ENCODE measurements at regions not wholly inside any gene's neighbourhood (a gene's known extent, or its start where the extent isn't known, plus 50 kb on each side); places are given as distances from the start of the nearest gene placed in this dataset.

DNA sequence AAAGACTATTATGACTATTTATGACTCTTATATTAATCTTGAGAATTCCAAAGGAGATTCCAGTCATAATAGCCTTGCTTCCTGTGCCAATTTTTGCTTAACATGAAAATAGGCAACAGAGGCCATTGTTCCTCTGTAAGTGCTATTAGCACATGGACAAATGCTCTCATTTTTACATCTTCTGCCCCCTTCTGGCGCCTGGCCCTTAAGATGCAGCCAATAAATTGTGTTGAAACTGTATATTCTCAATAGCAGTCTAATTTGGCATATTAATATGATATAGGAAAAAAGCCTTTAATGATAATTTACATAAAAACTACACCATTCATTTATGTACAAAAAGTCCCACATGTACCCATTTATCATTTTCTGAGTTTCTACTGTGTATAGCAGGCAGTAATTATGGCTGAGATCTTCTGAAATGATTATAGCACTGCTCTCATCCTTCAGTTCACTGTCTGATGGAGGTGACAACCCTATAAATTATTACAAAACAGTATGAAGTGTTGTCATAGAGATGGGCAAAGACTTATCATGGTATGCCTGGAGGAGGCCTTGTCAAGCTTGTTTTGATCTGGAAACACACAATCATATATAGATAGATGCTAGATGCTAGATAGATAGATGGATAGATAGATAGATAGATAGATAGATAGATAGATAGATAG, 613.3 kb downstream of the TSN start:
- Histone ChIP-seq H3K27ac (ENCODE audit: low read length) (no peak overlapping the region), H3K27me3 (ENCODE audit: control insufficient read depth, insufficient read depth, low read length) (no peaks in the 10 kb centered on the region), H3K9me3 (replicated peaks; ENCODE audit: control insufficient read depth, low read depth, low read length) (no peaks in the 10 kb centered on the region), H3K4me3 (ENCODE audit: low read length) (no peak overlapping the region), H3K4me1 (ENCODE audit: control insufficient read depth, insufficient read depth, low read length) (no peaks in the 10 kb centered on the region), H3K36me3 (ENCODE audit: control insufficient read depth, insufficient read depth, low read length) (no peaks in the 10 kb centered on the region)
- DNase-seq, result peak; percentile 8
- no CpG with 5 or more reads among the region's 1 CpG for whole genome bisulfite sequencing (ENCODE audit: insufficient coverage)

DNA sequence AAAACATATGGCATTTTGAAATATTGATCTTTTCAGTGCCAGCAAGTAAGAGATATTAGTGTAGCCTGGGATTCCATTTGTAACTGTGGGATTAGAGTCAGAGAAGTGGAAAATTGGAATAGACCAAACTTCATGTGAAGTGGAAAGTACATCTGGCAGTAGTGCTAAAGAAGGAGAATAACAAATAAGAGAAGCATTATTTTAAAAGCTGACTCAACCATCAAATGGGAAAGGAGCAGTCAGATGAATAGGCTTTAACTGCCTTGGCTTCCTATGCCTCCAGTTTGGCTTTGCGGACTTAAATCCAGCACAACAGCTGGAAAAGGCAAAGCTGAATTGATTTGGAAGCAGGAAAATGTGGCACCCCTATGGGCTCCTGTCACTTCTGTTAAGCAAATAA, 623.1 kb downstream of the TSN start:
- peak; percentile 93 for DNase-seq
- WGBS (ENCODE audit: insufficient coverage), result 20% methylated on average over 1 of the region's 1 CpG
- Histone ChIP-seq H3K4me3 (ENCODE audit: low read length) (no peak overlapping the region), H3K9me3 (replicated peaks; ENCODE audit: control insufficient read depth, low read depth, low read length) (no peaks in the 10 kb centered on the region), H3K27ac (ENCODE audit: low read length) (peak overlapping the region; percentile 6), H3K4me1 (ENCODE audit: control insufficient read depth, insufficient read depth, low read length) (no peaks in the 10 kb centered on the region), H3K36me3 (ENCODE audit: control insufficient read depth, insufficient read depth, low read length) (no peaks in the 10 kb centered on the region), H3K27me3 (ENCODE audit: control insufficient read depth, insufficient read depth, low read length) (no peaks in the 10 kb centered on the region)

DNA sequence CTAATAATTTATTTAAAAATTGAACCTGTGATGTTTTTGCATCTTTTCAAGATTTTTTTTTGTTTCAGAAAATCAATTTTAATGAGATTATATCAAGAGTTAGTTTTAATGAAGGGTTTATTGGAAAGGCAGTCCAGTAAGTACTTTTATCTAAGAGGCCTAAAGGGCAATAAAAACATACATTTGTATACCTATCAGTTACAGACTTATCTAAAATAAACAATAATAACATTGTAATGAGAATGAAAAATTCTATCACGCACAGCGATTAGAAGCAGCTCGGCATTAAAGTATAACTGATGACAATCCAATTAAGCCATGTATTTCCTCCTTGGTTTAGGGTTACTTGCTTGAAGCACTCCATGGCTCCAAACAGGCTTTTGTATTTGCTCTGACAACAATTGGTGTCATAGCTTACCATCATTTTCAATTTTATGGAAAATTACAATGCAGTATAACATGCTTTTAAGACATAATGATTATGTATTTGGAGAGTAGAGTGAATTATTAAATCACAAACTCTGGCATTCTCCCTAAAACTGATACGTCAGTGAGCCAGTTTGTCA, 629.4 kb downstream of the TSN start:
- Histone ChIP-seq H3K4me3 (ENCODE audit: low read length) (no peak overlapping the region), H3K9me3 (replicated peaks; ENCODE audit: control insufficient read depth, low read depth, low read length) (peaks cover 9% of the 10 kb centered on the region), H3K36me3 (ENCODE audit: control insufficient read depth, insufficient read depth, low read length) (no peaks in the 10 kb centered on the region), H3K27me3 (ENCODE audit: control insufficient read depth, insufficient read depth, low read length) (no peaks in the 10 kb centered on the region), H3K27ac (ENCODE audit: low read length) (no peak overlapping the region), H3K4me1 (ENCODE audit: control insufficient read depth, insufficient read depth, low read length) (no peaks in the 10 kb centered on the region)
- DNase-seq, result no peak
- whole genome bisulfite sequencing (ENCODE audit: insufficient coverage), result no CpG with 5 or more reads among the region's 4 CpGs

DNA sequence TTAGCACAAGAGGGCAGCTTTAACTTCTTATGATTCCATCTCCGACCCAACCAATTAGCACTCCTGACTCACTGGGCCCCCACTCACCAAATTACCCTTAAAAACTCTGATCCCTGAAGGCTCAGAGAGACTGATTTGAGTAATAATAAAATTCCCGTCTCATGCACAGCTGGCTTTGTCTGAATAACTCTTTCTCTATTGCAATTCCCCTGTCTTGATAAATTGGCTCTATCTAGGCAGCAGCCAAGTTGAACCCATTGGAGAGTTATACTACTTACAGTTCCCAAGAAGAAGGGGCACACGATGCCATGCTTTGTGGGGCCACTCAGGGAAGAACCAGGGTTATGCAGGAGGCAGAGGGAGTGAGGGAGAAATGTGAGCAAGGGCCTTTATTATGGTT, 632.8 kb downstream of the TSN start:
- peaks cover 9% of the 10 kb centered on the region for H3K9me3 ChIP-seq (replicated peaks; ENCODE audit: control insufficient read depth, low read depth, low read length)
- no peaks in the 10 kb centered on the region for H3K4me1 ChIP-seq (ENCODE audit: control insufficient read depth, insufficient read depth, low read length)
- no peak for DNase-seq
- no peak overlapping the region for H3K4me3 ChIP-seq (ENCODE audit: low read length)
- WGBS (ENCODE audit: insufficient coverage), result no CpG with 5 or more reads among the region's 3 CpGs
- no peaks in the 10 kb centered on the region for H3K27me3 ChIP-seq (ENCODE audit: control insufficient read depth, insufficient read depth, low read length)
- no peaks in the 10 kb centered on the region for H3K36me3 ChIP-seq (ENCODE audit: control insufficient read depth, insufficient read depth, low read length)
- no peak overlapping the region for H3K27ac ChIP-seq (ENCODE audit: low read length)

DNA sequence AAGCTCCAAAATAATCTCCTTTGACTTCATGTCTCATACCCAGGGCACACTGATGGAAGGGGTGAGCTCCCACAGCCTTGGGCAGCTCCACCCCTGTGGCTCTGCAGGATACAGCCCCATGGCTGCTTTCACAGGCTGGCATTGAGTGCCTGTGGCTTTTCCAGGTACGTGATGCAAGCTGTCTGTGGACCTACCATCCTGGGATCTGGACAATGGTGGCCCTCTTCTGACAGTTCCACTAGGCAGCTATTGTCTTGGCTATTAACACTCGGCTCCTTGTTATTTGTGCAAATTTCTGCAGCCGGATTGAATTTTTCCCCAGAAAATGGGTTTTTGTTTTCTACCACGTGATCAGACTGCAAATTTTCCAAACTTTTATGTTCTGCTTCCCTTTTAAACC, 634.2 kb downstream of the TSN start:
- no peak overlapping the region for H3K4me3 ChIP-seq (ENCODE audit: low read length)
- no peaks in the 10 kb centered on the region for H3K27me3 ChIP-seq (ENCODE audit: control insufficient read depth, insufficient read depth, low read length)
- no peak for DNase-seq
- 83% methylated on average over 3 of the region's 4 CpGs for WGBS (ENCODE audit: insufficient coverage)
- H3K36me3 ChIP-seq (ENCODE audit: control insufficient read depth, insufficient read depth, low read length), result no peaks in the 10 kb centered on the region
- H3K4me1 ChIP-seq (ENCODE audit: control insufficient read depth, insufficient read depth, low read length), result no peaks in the 10 kb centered on the region
- peaks cover 9% of the 10 kb centered on the region for H3K9me3 ChIP-seq (replicated peaks; ENCODE audit: control insufficient read depth, low read depth, low read length)
- H3K27ac ChIP-seq (ENCODE audit: low read length), result no peak overlapping the region

DNA sequence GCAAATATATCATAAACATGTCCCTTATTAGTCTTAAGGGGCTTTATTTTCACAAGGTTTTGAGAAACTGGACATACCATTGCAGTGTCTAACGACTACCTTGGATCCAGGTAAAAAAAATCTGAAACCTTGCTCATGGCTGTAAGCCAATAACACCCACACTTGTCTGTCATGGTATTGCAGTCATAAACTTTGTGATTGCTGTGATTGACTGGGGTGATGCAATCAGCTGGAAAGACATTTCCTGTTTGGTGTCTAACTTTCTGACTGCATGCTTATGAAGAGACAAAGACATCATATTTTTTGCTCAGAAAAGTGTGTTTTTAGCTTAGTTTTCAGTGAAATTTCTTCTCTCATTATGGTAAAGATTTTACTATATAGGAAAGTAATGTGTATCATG, 635.0 kb downstream of the TSN start:
- peaks cover 9% of the 10 kb centered on the region for H3K9me3 ChIP-seq (replicated peaks; ENCODE audit: control insufficient read depth, low read depth, low read length)
- no peak overlapping the region for H3K4me3 ChIP-seq (ENCODE audit: low read length)
- H3K27me3 ChIP-seq (ENCODE audit: control insufficient read depth, insufficient read depth, low read length), result no peaks in the 10 kb centered on the region
- DNase-seq, result no peak
- WGBS (ENCODE audit: insufficient coverage), result no CpG with 5 or more reads among the region's 1 CpG
- no peak overlapping the region for H3K27ac ChIP-seq (ENCODE audit: low read length)
- no peaks in the 10 kb centered on the region for H3K4me1 ChIP-seq (ENCODE audit: control insufficient read depth, insufficient read depth, low read length)
- H3K36me3 ChIP-seq (ENCODE audit: control insufficient read depth, insufficient read depth, low read length), result no peaks in the 10 kb centered on the region

DNA sequence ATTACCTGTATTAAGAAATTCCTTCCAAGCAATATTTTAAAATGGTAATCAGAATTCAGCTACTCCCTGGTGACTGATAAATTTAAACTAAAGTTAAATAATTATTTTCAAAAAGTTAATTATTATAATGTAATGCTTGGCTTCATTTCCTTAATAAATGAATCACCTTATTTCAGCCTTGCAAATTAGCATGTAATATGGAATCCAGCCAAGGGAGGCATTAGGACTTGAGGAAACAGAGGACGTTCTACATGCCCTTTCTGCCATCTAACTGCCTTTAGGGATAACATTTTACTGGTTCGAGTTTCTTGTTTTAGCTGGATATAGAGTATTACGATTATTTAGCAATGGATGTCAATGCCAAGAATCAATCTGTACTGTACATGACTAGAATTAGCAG, 636.3 kb downstream of the TSN start:
- Histone ChIP-seq H3K4me3 (ENCODE audit: low read length) (no peak overlapping the region), H3K27ac (ENCODE audit: low read length) (no peak overlapping the region), H3K27me3 (ENCODE audit: control insufficient read depth, insufficient read depth, low read length) (no peaks in the 10 kb centered on the region), H3K9me3 (replicated peaks; ENCODE audit: control insufficient read depth, low read depth, low read length) (peaks cover 9% of the 10 kb centered on the region), H3K4me1 (ENCODE audit: control insufficient read depth, insufficient read depth, low read length) (no peaks in the 10 kb centered on the region), H3K36me3 (ENCODE audit: control insufficient read depth, insufficient read depth, low read length) (no peaks in the 10 kb centered on the region)
- DNase-seq, result no peak
- WGBS (ENCODE audit: insufficient coverage), result no CpG with 5 or more reads among the region's 3 CpGs

DNA sequence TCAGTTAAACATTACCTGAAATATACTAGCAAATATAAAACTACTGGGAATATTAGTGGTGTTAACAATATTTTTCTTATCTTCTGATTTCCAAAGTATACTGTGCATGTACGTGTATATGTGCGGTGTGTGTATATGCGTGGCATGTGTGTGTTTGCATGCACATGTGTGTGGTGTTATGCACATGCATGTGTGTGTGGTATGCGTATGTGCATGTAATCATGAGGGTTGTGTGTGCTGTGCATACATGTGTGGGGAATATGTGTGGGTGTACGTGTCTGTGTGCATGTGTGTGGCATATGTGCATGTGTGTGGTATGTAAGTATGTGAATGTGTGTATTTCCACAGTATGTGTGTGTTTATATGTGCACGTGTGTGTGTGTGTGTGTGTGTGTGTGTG, 640.2 kb downstream of the TSN start:
- H3K36me3 ChIP-seq (ENCODE audit: control insufficient read depth, insufficient read depth, low read length), result no peaks in the 10 kb centered on the region
- no peaks in the 10 kb centered on the region for H3K27me3 ChIP-seq (ENCODE audit: control insufficient read depth, insufficient read depth, low read length)
- 83% methylated on average over 6 of the region's 6 CpGs for WGBS (ENCODE audit: insufficient coverage)
- no peak for DNase-seq
- H3K27ac ChIP-seq (ENCODE audit: low read length), result no peak overlapping the region
- no peak overlapping the region for H3K4me3 ChIP-seq (ENCODE audit: low read length)
- H3K9me3 ChIP-seq (replicated peaks; ENCODE audit: control insufficient read depth, low read depth, low read length), result no peaks in the 10 kb centered on the region
- H3K4me1 ChIP-seq (ENCODE audit: control insufficient read depth, insufficient read depth, low read length), result no peaks in the 10 kb centered on the region

DNA sequence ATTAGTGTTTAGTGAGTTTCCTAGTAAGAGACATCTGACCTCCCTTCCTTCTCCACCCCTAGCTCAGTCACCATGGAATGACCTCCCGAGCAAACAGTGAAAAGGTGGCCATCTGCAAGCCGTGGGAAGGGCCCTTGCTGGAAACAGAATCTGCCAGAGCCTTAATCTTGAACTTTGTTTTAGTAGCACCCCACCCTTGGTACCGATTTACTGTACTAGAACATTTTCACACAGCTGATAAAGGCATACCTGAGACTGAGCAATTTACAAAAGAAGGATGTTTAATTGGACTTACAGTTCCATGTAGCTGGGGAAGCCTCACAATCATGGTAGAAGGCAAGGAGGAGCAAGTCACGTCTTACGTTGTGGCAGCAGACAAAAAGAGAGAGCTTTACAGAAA, 655.8 kb downstream of the TSN start:
- H3K36me3 ChIP-seq (ENCODE audit: control insufficient read depth, insufficient read depth, low read length), result no peaks in the 10 kb centered on the region
- 100% methylated on average over 2 of the region's 5 CpGs for WGBS (ENCODE audit: insufficient coverage)
- H3K27me3 ChIP-seq (ENCODE audit: control insufficient read depth, insufficient read depth, low read length), result no peaks in the 10 kb centered on the region
- no peaks in the 10 kb centered on the region for H3K4me1 ChIP-seq (ENCODE audit: control insufficient read depth, insufficient read depth, low read length)
- no peak overlapping the region for H3K27ac ChIP-seq (ENCODE audit: low read length)
- peaks cover 3% of the 10 kb centered on the region for H3K9me3 ChIP-seq (replicated peaks; ENCODE audit: control insufficient read depth, low read depth, low read length)
- H3K4me3 ChIP-seq (ENCODE audit: low read length), result no peak overlapping the region
- DNase-seq, result no peak

DNA sequence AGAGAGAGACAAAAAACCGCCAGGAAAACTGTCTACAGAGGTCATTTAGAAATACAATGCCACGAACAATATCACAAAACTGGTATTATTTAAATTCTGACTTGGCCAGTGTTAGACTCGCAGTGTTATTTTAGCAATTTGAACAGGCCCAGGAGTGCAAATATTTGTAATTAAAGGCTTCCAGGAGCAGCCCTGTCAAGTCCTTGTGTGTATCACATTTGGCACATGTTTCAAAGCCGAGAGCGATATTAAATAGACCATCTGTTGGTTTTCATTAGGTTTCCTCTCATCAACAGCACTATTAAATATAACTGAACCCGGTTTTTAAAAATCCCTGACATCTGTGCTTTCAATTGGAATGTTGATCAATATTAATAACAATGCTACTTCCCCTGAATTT, 656.9 kb downstream of the TSN start:
- no peaks in the 10 kb centered on the region for H3K36me3 ChIP-seq (ENCODE audit: control insufficient read depth, insufficient read depth, low read length)
- WGBS (ENCODE audit: insufficient coverage), result 100% methylated on average over 1 of the region's 6 CpGs
- DNase-seq, result no peak
- H3K27ac ChIP-seq (ENCODE audit: low read length), result no peak overlapping the region
- no peaks in the 10 kb centered on the region for H3K4me1 ChIP-seq (ENCODE audit: control insufficient read depth, insufficient read depth, low read length)
- no peak overlapping the region for H3K4me3 ChIP-seq (ENCODE audit: low read length)
- no peaks in the 10 kb centered on the region for H3K27me3 ChIP-seq (ENCODE audit: control insufficient read depth, insufficient read depth, low read length)
- peaks cover 3% of the 10 kb centered on the region for H3K9me3 ChIP-seq (replicated peaks; ENCODE audit: control insufficient read depth, low read depth, low read length)

DNA sequence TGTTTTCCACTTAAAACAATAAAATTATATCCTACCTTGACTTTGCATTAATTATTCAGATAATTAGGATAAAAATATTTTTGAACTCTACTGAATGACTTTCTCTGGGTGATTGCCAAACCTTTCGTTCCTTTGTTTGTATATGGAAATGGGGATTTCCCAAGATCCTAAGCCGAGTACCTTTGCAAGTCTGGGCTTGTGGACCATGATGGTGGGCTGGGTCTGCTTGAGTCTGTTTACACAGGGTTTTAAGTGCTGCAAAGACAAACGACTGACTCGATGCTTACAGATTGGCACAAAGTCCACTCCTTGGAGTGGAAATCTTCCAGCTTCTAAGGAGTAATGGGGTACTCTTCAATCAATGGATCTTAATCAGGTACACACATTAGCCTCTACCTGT, 659.5 kb downstream of the TSN start:
- DNase-seq, result no peak

More for the DNA sequence above, 659.5 kb downstream of the TSN start:
- Histone ChIP-seq H3K9me3 (replicated peaks; ENCODE audit: control insufficient read depth, low read depth, low read length) (peaks cover 3% of the 10 kb centered on the region), H3K27me3 (ENCODE audit: control insufficient read depth, insufficient read depth, low read length) (no peaks in the 10 kb centered on the region), H3K4me3 (ENCODE audit: low read length) (no peak overlapping the region), H3K27ac (ENCODE audit: low read length) (no peak overlapping the region), H3K36me3 (ENCODE audit: control insufficient read depth, insufficient read depth, low read length) (no peaks in the 10 kb centered on the region), H3K4me1 (ENCODE audit: control insufficient read depth, insufficient read depth, low read length) (no peaks in the 10 kb centered on the region)
- WGBS (ENCODE audit: insufficient coverage), result no CpG with 5 or more reads among the region's 4 CpGs
